ENCODE measurements at regions not wholly inside any gene's neighbourhood (a gene's known extent, or its start where the extent isn't known, plus 50 kb on each side); places are given as distances from the start of the nearest gene placed in this dataset.

DNA sequence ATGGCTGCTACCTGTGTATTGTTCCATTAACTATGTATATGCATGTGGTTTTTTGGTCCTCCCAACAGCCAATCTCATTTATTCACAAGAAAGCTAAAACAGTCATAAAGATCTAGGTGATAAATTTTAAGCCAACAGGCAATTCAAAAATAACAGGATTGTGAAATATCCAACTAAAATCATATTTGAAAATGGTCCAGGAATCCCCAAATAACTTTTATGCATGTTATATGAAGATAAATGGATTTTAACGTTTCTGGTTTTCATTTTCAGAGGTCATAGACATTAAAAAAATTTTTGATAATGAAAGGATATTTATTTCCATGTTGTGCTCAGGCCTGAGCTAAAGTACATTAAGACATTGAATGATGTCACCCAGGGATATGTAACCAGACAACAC, 96.8 kb upstream of the JAZF1 start:
- Histone ChIP-seq H3K9me3 (no peaks in the 10 kb centered on the region), H3K36me3 (no peaks in the 10 kb centered on the region), H3K27me3 (no peaks in the 10 kb centered on the region), H3K4me1 (ENCODE audit: insufficient read depth) (no peaks in the 10 kb centered on the region), H3K4me3 (no peak overlapping the region), H3K27ac (no peak overlapping the region)
- intact Hi-C loops (cut with DNase I) = no loop called here
- DNase-seq = no peak
- 18 to 22% (median 19%) methylated on average over 1 of the region's 1 CpG for WGBS, 3 donors
- TF ChIP-seq EP300 (IDR thresholded peaks at IDR 0.05) = no peak
- TF ChIP-seq POLR2A (IDR thresholded peaks at IDR 0.05) = no peak
- TF ChIP-seq, protein P1, sequence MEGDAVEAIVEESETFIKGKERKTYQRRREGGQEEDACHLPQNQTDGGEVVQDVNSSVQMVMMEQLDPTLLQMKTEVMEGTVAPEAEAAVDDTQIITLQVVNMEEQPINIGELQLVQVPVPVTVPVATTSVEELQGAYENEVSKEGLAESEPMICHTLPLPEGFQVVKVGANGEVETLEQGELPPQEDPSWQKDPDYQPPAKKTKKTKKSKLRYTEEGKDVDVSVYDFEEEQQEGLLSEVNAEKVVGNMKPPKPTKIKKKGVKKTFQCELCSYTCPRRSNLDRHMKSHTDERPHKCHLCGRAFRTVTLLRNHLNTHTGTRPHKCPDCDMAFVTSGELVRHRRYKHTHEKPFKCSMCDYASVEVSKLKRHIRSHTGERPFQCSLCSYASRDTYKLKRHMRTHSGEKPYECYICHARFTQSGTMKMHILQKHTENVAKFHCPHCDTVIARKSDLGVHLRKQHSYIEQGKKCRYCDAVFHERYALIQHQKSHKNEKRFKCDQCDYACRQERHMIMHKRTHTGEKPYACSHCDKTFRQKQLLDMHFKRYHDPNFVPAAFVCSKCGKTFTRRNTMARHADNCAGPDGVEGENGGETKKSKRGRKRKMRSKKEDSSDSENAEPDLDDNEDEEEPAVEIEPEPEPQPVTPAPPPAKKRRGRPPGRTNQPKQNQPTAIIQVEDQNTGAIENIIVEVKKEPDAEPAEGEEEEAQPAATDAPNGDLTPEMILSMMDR (IDR thresholded peaks at IDR 0.05) = no peak

DNA sequence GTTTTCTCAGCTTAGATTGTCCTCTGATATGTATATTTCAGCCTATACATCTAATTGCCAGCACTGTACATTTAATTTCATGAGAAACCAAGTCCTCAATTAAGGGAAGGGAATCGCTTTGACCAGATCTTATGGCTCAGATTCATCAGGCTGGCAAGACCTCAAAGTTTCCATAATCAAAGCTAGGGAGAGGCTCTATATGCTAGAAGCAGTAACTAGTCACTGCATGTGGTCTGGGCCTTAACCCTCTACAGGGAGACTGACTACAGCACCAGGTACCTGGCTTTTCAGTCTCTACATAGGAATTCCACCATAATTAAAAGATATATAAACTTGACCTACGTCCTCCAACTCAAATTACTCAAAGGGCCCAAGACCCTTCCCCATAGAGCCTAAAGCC, 97.4 kb upstream of the JAZF1 start:
- H3K9me3 ChIP-seq = no peaks in the 10 kb centered on the region
- TF ChIP-seq, protein P1 (IDR thresholded peaks at IDR 0.05) = no peak
- TF ChIP-seq POLR2A (IDR thresholded peaks at IDR 0.05) = no peak
- no peak for TF ChIP-seq EP300 (IDR thresholded peaks at IDR 0.05)
- H3K4me1 ChIP-seq (ENCODE audit: insufficient read depth) = no peaks in the 10 kb centered on the region
- H3K36me3 ChIP-seq = no peaks in the 10 kb centered on the region
- H3K27ac ChIP-seq = no peak overlapping the region
- intact Hi-C loops (cut with DNase I) = no loop called here
- no peak for DNase-seq
- 83 to 93% (median 88%) methylated on average over 2 of the region's 2 CpGs for WGBS, 3 donors
- no peak overlapping the region for H3K4me3 ChIP-seq
- H3K27me3 ChIP-seq = no peaks in the 10 kb centered on the region

DNA sequence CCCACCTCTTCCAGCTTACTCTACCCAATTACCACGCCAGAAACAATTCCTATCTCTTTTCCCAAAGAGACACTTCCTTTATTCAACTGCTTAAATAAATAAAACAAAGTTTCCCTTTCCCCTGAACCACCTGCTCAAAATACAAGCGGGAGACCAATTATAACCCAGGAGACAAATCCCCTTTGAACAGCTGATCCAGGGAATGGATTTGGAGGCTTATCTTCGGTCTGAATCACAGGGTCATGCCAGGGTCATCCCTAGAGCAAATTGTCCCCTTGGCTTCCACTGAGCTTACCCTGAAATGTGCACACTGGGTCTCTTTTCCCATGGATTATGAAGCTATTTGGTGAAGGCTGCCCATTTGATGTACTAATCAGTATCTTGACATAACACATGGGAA, 99.9 kb upstream of the JAZF1 start:
- H3K36me3 ChIP-seq = no peaks in the 10 kb centered on the region
- TF ChIP-seq POLR2A (IDR thresholded peaks at IDR 0.05) = no peak
- TF ChIP-seq EP300 (IDR thresholded peaks at IDR 0.05) = no peak
- TF ChIP-seq, protein P1 (IDR thresholded peaks at IDR 0.05) = no peak
- 44 to 58% (median 45%) methylated on average over 3 of the region's 3 CpGs for WGBS, 3 donors
- intact Hi-C loops (cut with DNase I) = no loop called here
- no peak overlapping the region for H3K4me3 ChIP-seq
- H3K9me3 ChIP-seq = no peaks in the 10 kb centered on the region
- H3K27ac ChIP-seq = no peak overlapping the region
- H3K27me3 ChIP-seq = no peaks in the 10 kb centered on the region
- no peaks in the 10 kb centered on the region for H3K4me1 ChIP-seq (ENCODE audit: insufficient read depth)
- no peak for DNase-seq

DNA sequence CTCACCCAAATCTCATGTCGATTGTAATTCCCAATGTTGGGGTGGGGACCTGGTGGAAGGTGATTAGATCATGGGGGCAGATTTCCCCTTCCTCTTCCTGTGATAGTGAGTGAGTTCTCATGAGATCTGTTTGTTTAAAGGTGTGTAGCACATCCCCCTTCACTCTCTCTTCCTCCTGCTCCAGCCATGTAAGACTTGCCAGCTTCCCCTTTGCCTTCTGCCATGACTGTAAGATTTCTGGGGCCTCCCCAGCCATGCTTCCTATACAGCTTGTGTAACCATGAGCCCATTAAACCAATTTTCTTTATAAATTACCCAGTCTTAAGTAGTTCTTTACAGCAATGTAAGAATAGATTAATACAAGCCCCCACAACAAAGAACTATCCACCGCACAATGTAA, 109.9 kb upstream of the JAZF1 start:
- WGBS, 3 donors = 88 to 94% (median 90%) methylated on average over 2 of the region's 2 CpGs
- intact Hi-C loops (cut with DNase I) = loop anchor here in 1 of 4 donors (10.0 kb wide), 1 partner anchor 564 kb away; no protein-coding TSS in a partner anchor
- Histone ChIP-seq H3K27me3 (no peaks in the 10 kb centered on the region), H3K27ac (no peak overlapping the region), H3K4me1 (ENCODE audit: insufficient read depth) (no peaks in the 10 kb centered on the region), H3K4me3 (no peak overlapping the region), H3K36me3 (no peaks in the 10 kb centered on the region), H3K9me3 (no peaks in the 10 kb centered on the region)
- DNase-seq = no peak
- no peak for TF ChIP-seq POLR2A (IDR thresholded peaks at IDR 0.05)
- TF ChIP-seq EP300 (IDR thresholded peaks at IDR 0.05) = no peak
- TF ChIP-seq, protein P1 (IDR thresholded peaks at IDR 0.05) = no peak
